Spinal cord (tissue), 9 donors: ENCODE measurements at regions not wholly inside any gene's neighbourhood (a gene's known extent, or its start where the extent isn't known, plus 50 kb on each side); places are given as distances from the start of the nearest gene placed in this dataset.
"Not testable (repeated sequence)": the region's sequence is repeated elsewhere in the genome, so short reads cannot be mapped to it uniquely, and the experiment has no call there.

Experiments used
- DNase-seq, 6 donors: peaks; one replicate each; pipeline versions ENCODE4 v3.0.0 to v3.0.0-alpha.2; 2013 to 2015; ENCODE audit warnings: low spot score in 6 of 6, low read depth in 4 of 6
- H3K27ac ChIP-seq: one replicate; pipeline ENCODE4 v1.5.1; 2013; ENCODE audit warnings: low read depth, low read length, control low read depth
- H3K27me3 ChIP-seq: one replicate; pipeline ENCODE4 v1.6.1; 2013; ENCODE audit warnings: low read length; ENCODE audit not compliant: control insufficient read depth, insufficient read depth
- H3K36me3 ChIP-seq: one replicate; pipeline ENCODE4 v1.6.1; 2013; ENCODE audit warnings: low read length; ENCODE audit not compliant: control insufficient read depth, insufficient read depth
- H3K4me1 ChIP-seq: one replicate; pipeline ENCODE4 v1.6.1; 2013; ENCODE audit warnings: low read length; ENCODE audit not compliant: control insufficient read depth, insufficient read depth
- H3K4me3 ChIP-seq: one replicate; pipeline ENCODE4 v1.5.1; 2013; ENCODE audit warnings: low read depth, low read length, control low read depth
- H3K9me3 ChIP-seq: one replicate; pipeline ENCODE4 v1.6.1; 2013; ENCODE audit warnings: low read length; ENCODE audit not compliant: control insufficient read depth, insufficient read depth
- WGBS: methylation state at CpG from one replicate; pipeline ENCODE4 v1.1.5; 2013; ENCODE audit warnings: missing lambda C conversion rate; ENCODE audit not compliant: insufficient coverage; 5-methylcytosine and 5-hydroxymethylcytosine counted together
- donor health status: healthy.

- no peaks in the 10 kb centered on the region for H3K27me3 ChIP-seq
- no peaks in the 10 kb centered on the region for H3K36me3 ChIP-seq
- no peaks in the 10 kb centered on the region for H3K9me3 ChIP-seq
- H3K4me1 ChIP-seq = peaks cover 6% of the 10 kb centered on the region
- H3K27ac ChIP-seq = no peak overlapping the region
- WGBS = 40% methylated on average over 3 of the region's 12 CpGs
- peak in 2 of 6 donors; percentile 13 to 22 for DNase-seq
- no peak overlapping the region for H3K4me3 ChIP-seq
Measured at GRCh38 chr5:174624733-174625522, 99.5 kb upstream of the MSX2 start.

GRCh38 chr5:174625591-174626350, 98.6 kb upstream of the MSX2 start:
- peak in 2 of 6 donors; percentile 64 to 65 for DNase-seq
- Histone ChIP-seq H3K27ac (peak overlapping the region; percentile 69), H3K9me3 (no peaks in the 10 kb centered on the region), H3K27me3 (no peaks in the 10 kb centered on the region), H3K4me1 (peaks cover 6% of the 10 kb centered on the region), H3K36me3 (no peaks in the 10 kb centered on the region), H3K4me3 (no peak overlapping the region)
- WGBS = 70% methylated on average over 2 of the region's 11 CpGs

DNA sequence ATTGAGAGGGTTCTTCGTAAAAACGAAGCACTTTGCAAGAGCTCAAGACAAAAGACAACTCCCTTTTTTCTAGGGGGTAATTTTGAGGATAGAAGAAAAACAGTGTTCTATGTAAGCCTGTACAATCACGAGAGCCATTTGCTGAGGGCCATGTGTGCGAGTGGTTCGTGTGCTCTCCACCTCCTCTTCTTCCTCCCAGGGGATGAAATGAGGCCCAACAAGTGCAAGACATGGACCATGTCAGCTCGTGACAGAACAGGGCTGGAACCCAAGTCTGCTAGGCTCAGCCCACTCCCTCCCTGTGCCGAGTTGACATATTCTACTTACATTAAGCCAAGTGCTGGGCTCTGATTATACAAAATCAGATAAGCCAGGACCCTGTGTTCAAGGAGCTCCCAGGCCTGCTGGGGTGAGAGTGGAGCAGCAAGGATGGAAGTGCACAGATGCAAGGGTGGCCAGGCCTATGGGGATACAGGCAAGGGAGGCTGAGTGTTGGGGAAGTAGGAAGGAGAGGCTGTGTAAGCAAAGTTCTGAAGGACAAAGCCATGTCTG, 97.9 kb upstream of the MSX2 start:
- Histone ChIP-seq H3K27ac (peak overlapping the region; percentile 69), H3K27me3 (no peaks in the 10 kb centered on the region), H3K36me3 (no peaks in the 10 kb centered on the region), H3K4me1 (peaks cover 6% of the 10 kb centered on the region), H3K4me3 (no peak overlapping the region), H3K9me3 (no peaks in the 10 kb centered on the region)
- WGBS = 61% methylated on average over 4 of the region's 7 CpGs
- DNase-seq = peak in 1 of 6 donors; percentile 28

GRCh38 chr5:174636094-174636493, 88.3 kb upstream of the MSX2 start:
- no peak for DNase-seq
- H3K4me1 ChIP-seq = no peaks in the 10 kb centered on the region
- WGBS = 85% methylated on average over 6 of the region's 6 CpGs
- no peak overlapping the region for H3K4me3 ChIP-seq
- no peaks in the 10 kb centered on the region for H3K27me3 ChIP-seq
- no peak overlapping the region for H3K27ac ChIP-seq
- H3K9me3 ChIP-seq = no peaks in the 10 kb centered on the region
- H3K36me3 ChIP-seq = no peaks in the 10 kb centered on the region

GRCh38 chr5:174642816-174643405, 81.5 kb upstream of the MSX2 start:
- WGBS = 49% methylated on average over 2 of the region's 4 CpGs
- Histone ChIP-seq H3K4me1 (no peaks in the 10 kb centered on the region), H3K4me3 (no peak overlapping the region), H3K27me3 (no peaks in the 10 kb centered on the region), H3K27ac (no peak overlapping the region), H3K36me3 (no peaks in the 10 kb centered on the region), H3K9me3 (no peaks in the 10 kb centered on the region)
- no peak for DNase-seq

- no peaks in the 10 kb centered on the region for H3K9me3 ChIP-seq
- H3K27ac ChIP-seq = no peak overlapping the region
- WGBS = no CpG with 5 or more reads among the region's 3 CpGs
- no peaks in the 10 kb centered on the region for H3K36me3 ChIP-seq
- H3K4me1 ChIP-seq = no peaks in the 10 kb centered on the region
- no peaks in the 10 kb centered on the region for H3K27me3 ChIP-seq
- DNase-seq = peak in 2 of 6 donors; percentile 29 to 54
- no peak overlapping the region for H3K4me3 ChIP-seq
Measured at GRCh38 chr5:174644436-174644835, 79.9 kb upstream of the MSX2 start.

- no peaks in the 10 kb centered on the region for H3K36me3 ChIP-seq
- H3K27me3 ChIP-seq = no peaks in the 10 kb centered on the region
- no peak overlapping the region for H3K27ac ChIP-seq
- peak in 1 of 6 donors; percentile 18 for DNase-seq
- no peak overlapping the region for H3K4me3 ChIP-seq
- no peaks in the 10 kb centered on the region for H3K9me3 ChIP-seq
- no peaks in the 10 kb centered on the region for H3K4me1 ChIP-seq
Measured at GRCh38 chr5:174644923-174645322, 79.5 kb upstream of the MSX2 start.

GRCh38 chr5:174645677-174646076, 78.7 kb upstream of the MSX2 start:
- WGBS = 97% methylated on average over 4 of the region's 4 CpGs

DNA sequence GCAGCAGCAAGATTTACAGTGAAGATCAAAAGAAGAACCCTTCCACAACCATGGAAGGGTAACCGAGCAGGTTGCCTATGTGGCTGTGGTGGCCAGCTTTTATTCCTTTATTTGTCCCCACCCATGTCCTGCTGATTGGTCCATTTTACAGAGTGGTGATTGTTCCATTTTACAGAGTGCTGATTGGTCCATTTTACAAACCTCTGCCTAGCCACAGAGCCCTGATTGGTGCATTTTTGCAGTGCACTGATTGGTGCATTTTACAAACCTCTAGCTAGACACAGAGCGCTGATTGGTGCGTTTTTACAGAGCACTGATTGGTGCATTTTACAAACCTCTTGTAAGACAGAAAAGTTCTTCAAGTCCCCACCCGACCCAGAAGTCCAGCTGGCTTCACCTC, 75.8 kb upstream of the MSX2 start:
- H3K4me3 ChIP-seq, H3K4me1 ChIP-seq, H3K9me3 ChIP-seq, DNase-seq, H3K27ac ChIP-seq, H3K36me3 ChIP-seq, H3K27me3 ChIP-seq: not testable (repeated sequence)
- WGBS = 100% methylated on average over 2 of the region's 4 CpGs

More at GRCh38 chr5:174645677-174646076, 78.7 kb upstream of the MSX2 start:
- Histone ChIP-seq H3K4me1 (no peaks in the 10 kb centered on the region), H3K4me3 (no peak overlapping the region), H3K9me3 (no peaks in the 10 kb centered on the region), H3K36me3 (no peaks in the 10 kb centered on the region), H3K27me3 (no peaks in the 10 kb centered on the region), H3K27ac (no peak overlapping the region)
- no peak for DNase-seq
